ENCODE measurements at regions not wholly inside any gene's neighbourhood (a gene's known extent, or its start where the extent isn't known, plus 50 kb on each side); places are given as distances from the start of the nearest gene placed in this dataset.

- TF ChIP-seq CTCF (conservative IDR thresholded peaks at IDR 0.05) (peak; percentile 67), ZFX (IDR thresholded peaks at IDR 0.05) (no peak)
Measured at GRCh38 chr21:15552914-15553494, 176.8 kb upstream of the USP25 start.

Measured in C4-2B (cell line).